ENCODE measurements at regions not wholly inside any gene's neighbourhood (a gene's known extent, or its start where the extent isn't known, plus 50 kb on each side); places are given as distances from the start of the nearest gene placed in this dataset.

DNA sequence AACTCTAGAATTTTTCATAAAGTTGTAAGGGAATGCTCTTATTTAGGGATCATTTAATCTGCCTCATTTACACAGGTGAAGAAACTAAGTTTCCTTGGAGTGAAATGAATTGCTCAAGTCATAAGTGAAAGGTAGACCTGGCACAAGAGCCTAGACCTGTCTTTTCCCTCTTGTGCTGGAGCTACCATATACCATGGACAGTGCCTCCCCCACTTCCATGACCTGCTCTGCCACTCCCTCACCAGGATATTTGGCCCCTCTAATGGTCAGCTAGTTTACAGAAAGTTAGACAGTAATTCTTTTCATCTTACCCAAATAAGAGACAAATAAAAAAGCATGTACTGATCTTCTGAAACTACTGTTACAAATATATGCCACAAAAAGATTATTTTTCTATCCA lies 105.5 kb upstream of the ACO1 start:
- no peak for TF ChIP-seq POLR2A (IDR thresholded peaks at IDR 0.05; ENCODE audit: low read length)
- no peak for TF ChIP-seq GATA1 (IDR thresholded peaks at IDR 0.05; ENCODE audit: low read depth, low read length)

All from erythroblast (primary cell).